IPS-NIHi7 (cell line): ENCODE measurements at regions not wholly inside any gene's neighbourhood (a gene's known extent, or its start where the extent isn't known, plus 50 kb on each side); places are given as distances from the start of the nearest gene placed in this dataset.
"Not testable (repeated sequence)": the region's sequence is repeated elsewhere in the genome, so short reads cannot be mapped to it uniquely, and the experiment has no call there.

ENCODE experiments used
- DNase-seq: peaks from one replicate; pipeline ENCODE4 v3.0.0; 2012; ENCODE audit warnings: mixed read lengths; ENCODE audit errors: extremely low spot score

DNA sequence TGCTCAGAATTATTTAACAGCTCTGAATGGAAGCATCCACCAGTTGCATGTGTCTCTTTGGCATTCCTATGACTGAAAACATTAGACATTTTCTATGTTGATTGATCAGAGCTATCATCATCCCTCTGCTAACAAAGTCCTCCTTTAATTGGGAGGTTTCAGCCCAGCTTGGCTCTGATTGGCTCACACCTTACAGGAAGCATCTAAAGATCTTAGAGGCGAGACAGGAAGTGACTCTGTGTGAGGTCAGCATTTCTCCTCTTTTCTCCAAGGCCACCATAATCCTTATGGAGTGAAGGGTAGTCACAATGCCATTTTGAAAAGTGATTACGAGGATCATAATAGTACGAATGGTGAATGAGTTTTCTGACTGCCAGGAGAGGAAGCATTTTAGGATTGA is 260.8 kb downstream of the MIAT start:
- no peak for DNase-seq

DNA sequence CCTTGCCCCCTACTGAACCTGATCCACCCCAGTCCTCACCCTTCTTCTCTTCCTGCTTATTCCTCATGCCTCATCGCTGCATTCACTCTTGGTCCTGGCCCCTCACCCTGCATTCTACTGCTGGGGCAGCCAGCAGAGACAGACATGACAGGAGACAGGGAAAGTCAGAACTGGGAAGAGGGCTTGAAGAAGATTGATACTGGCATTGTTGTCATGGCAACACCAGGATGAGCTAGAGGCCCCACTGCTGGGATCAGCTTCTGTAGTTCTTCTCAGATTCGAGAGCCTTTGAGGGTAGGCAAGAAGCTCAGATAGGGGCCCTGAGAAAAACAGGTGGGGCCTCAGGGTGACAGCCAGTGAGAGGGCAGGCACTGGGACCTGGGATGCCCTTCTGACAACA is 264.3 kb downstream of the MIAT start:
- no peak for DNase-seq

DNA sequence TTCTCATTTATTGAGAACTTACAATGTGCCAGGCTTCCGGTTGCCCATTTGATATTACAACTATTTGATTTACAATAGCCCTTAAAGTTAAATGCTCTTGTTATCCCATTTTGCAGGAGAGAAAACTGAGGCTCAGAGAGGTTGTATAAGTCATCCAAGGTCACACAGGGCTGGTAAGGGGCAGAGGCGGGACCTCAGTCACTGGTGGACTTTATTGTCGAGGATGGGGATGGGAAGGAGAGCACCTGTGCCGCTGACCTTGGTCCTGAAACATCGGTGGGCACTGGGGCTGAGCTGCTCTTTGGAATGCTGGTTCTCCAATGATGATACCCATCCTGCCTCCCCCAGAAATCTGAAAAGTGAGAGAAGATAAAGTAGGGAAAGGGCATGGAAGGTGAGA is 265.4 kb downstream of the MIAT start:
- DNase-seq = peak; percentile 83

DNA sequence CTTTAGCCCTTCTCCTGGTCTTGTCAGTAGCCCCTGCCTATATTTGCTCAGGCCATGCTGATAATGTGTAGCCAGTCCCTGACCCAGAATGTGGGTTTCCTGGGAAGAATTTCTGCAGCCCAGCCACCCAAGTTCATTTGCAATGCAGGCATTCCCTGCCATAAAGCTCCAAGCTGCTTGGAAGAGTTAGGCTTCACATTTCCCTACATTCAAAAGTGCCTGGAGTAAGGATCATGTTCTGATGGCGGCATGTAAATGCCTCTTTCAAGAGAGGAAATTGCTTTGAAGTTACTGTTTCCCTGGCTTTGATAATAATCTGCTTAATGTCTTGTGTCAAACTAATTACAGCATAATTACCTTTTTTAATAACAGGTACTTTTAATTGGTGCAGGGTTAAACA is 266.1 kb downstream of the MIAT start:
- DNase-seq = peak; percentile 41

DNA sequence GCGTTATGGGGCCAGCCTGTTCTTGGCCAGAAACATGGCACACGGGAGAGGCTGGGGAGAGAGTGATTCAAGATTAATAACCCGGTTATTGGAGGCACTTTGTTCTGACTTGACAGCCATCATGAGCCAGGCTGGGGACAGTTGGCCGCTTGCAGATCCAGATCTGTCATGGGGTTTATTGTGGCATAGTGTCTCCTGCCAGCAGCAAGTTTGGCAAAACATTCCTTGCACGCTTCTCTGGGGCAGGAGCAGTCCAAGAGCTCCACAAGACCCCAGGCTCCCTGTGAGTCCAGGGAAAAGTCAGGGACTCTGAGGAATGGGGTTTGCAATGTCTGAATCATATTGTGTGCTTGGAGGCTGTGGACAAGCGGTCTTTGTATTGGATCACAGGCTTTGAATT is 270.4 kb downstream of the MIAT start:
- DNase-seq = no peak

DNA sequence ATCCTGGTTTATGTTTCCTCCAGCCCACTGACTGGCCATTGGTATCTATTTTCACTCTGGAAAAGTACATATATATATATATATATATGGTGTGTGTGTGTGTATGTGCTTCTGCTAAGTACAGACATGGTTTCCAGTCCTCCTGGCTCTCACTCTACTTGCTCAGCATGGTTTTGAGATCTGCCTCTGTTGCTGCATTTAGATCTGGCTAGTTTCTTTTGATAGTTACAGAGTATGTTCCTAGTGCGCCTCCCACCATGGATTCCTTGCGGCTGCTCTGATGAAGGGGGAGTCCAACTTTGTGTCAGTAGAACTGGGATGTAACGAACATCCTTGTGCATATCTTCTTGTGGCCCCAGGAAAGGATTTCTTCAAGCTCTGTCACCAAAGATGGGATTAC is 274.1 kb downstream of the MIAT start:
- DNase-seq = no peak

DNA sequence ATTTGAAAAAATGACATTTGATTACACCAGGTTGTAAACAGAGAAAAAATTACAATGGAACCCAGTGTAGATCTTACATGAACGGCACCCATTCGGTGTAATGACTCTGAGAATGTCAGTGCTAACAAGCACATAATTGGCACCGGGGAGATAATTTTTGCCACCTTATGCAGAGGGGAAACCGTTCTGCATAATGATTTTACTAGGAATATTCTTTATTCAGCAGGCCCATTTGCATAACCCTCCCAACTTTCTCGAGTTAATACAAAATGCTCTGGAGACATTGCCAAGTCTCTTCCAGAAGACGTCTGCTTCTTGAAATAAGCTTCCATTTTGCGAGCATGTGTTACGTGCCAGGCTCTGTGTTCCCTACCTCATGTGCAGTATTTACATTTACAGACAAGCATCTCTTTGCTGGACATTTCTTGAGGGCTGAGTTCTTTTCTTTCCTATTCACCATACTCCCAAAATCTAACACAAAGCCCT is 275.8 kb downstream of the MIAT start:
- DNase-seq = no peak

DNA sequence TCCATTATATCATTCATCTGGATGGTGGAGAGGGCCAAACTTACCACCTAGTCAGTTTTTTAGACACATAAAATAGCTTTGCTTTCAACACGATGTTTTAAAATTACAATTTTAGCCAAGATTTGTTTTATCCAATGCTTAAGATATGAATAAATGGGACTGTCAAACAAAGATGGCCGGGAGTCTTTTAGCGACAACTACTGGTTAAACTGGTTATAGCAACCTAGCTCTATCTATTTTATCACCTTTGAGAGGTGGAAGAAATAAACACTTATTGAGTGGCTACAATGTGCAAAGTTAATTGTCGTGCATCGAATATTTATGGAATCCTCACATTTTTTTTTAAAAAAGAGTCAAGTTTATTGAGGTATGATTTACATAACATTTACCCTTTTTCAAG is 279.8 kb downstream of the MIAT start:
- DNase-seq = no peak

DNA sequence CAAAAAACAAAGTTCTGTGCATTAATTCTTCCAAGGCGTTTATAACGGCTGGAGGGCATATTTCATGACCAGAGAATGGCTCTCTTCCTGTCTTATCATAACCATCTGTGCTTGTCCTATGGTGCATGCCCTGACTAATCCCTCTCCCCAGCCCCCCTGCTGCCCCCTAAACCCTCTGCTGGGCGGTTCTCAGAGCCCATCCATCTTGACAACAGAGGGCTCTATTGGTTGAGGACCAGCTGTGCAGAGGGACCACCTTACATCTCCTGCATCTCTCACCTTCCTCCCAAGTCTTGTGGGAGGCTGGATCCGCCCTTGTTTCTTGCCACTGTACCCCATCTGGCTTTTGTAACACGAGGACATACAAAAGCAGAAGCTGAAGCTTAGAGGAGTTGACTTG is 282.1 kb downstream of the MIAT start:
- DNase-seq = no peak

DNA sequence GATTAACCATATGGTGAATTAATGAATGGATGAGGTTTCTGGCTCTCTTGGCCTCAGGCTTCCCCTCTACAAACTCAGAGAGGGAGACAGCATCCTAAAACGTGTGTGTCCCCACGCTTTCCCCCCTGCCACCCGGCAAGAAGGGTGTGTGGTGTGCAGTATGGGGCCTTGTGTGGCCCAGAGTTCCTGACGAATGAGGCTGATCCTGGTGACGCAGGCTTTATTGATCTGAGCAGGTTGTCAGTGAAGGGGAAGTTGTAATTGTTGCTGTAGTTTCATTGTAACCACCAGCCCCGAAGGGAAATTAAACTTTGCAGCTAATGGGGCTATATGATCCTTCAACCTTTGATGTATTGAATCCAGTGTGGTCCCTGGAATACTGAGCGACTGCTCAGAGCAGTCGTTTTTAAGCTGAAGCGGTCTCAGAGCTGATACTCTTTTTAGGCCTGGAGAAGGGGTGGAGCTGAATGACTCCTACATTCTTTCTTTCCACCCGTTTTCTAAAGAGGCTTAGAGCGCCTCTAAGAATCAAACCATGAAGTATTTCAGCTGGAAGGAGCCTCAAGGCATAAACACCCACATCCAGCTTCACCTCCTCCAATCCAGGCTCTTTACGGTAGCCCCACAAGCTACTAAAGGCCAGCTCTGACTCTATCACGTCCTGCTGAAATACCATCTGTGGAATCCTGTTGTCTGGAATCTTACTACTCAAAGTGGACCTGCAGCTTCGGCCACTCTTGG is 284.7 kb downstream of the MIAT start:
- DNase-seq = peak; percentile 21

DNA sequence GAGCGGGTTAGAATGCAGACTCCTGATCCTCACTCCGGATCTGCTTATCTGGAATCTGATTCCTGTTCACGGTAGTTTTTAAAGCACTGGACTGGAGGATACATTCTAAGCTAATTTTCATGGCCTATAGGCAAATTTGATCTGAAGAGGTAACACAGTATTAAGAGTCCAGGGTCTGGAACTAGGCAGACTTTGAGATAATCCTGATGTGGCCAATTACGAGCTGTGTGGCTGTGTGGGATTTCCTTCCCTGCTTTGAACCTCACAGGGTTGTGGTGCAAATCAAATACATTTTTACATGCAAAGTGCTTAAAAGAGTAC is 285.2 kb downstream of the MIAT start:
- no peak for DNase-seq

DNA sequence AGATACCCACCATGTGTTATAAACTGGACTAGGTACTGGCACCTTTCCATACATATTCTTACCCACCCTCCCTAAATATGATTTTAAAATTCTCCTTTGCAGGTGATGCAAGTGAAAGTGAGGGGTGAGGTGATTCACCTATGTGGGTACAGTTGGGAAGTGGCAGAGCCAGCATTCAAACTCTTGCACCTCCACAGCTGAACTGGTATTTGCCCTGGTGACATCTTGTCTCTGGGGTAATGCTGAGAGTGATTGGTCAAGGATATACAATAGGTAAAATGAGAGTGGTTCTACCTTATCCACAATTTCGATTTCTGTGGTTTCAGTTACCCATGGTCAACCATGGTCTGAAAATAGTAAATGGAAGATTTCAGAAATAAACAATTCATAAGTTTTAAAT is 288.2 kb downstream of the MIAT start:
- no peak for DNase-seq

DNA sequence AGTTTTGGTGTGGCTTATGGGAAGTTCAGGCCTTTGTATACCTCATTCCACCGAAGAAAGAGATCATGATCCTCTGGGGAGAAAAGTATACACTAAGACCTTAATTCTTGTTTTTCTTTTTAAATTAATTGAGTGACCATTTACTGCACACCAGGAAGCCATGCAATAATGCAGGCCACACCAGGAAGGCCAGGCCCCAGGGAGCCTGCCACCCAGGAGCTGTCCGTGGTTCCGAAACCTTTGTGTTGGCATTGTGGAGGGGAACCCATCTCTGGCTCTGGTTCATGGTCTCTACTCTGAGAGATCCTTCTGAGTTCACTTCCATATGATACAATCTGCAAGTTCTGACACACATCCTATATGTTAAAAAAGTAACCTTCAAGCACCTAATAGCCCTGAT is 291.8 kb downstream of the MIAT start:
- peak; percentile 57 for DNase-seq

DNA sequence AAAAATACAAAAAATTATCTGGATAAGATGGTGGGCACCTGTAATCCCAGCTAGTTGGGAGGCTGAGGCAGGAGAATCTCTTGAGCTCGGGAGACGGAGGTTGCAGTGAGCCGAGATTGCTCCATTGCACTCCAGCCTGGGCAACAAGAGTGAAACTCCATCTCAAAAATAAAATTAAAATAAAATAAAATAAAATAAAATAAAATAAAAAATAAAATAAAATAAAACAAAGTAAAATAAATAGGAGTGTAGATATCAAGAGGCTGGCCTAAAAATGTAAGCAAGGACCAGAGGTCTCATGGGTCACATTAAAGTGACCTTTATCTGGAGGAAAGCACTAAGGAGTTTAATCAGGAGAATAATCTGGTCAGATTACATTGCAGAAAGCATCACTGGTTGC is 293.8 kb downstream of the MIAT start:
- not testable (repeated sequence) for DNase-seq

DNA sequence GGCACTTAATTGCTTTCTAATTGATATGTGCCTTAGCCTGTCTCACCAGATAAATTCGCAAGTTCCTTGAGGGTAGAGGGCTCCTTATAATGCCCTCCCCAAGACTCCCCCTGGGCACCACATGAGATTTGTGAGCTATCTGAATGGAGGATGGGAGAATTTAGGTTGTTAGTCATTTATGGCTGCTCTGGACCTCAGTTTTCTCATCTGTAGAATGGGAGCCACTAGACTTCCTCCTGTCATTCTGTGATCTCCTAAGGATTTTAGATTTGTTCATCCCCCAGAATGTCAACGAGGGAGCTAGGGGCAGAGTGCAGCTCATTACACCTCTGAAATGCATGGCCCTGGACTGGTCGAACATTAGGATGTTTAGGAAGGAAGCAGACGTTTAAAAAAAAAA is 294.6 kb downstream of the MIAT start:
- no peak for DNase-seq

DNA sequence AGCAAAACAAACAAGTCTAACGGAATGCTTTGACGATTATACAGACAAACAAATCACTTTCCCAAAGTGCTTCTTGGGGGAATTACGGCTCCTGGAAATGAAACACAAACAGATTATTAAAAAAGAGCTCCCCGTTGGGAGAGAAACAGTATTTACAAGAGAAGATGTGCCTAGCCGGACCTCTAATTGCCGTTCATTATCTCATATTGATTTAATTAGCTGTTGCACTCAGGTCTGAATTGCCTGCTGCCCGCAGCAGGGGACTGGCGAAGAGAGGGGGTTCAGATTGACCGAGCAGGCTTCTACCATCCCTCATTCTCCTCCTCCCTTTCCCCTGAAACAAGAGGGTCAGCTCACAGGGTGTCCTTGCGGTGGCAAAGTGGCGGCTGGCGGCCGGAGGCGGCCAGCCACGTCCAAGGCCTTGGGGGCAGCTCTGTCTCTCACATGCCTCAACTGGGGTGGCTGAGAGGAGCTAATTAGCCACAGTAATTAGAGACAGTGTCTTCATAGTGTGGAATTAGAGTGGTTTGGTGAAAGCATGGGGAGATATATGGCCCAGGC is 295.1 kb downstream of the MIAT start:
- peak; percentile 27 for DNase-seq

DNA sequence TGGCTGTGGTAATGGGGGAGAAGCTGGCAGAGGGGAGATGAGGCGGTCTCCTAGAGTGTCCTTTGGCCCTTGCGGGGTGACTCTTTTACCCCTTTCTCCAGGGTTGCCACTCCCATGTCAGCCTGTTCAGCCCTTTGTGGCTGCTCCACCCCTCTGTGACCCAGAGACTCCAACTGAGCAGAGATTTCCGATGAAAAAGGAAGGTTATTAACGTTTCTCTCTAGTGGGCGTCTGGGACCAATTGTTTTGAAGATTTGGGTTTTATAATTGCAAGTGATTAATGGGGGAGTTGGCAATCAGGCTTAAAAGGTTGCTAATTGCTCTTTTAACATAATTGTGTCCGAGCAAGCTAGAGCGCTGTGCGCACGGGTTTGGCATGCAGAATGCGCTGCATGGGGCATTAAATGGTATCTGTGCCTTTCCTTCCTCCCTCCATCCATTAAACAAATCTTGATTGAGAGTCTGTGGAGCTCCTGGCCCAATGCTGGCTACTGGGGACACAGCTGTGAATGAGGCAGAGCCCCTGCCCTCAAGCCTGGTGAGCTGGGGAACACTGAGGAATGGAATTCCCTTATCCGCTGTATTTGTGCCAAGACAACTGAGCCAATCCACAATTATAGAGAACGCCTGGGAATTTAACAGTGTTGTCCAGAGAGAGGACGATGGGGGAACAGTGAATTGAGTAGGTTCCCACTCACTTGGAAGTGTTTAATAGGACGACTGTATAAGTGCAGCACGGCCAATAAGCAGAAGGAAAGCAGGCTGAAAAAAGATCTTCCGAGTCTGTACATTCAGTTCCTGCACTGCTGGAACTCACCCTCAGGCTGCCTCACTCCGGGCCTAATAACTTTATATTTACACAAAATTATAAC is 295.9 kb downstream of the MIAT start:
- peak; percentile 45 for DNase-seq

DNA sequence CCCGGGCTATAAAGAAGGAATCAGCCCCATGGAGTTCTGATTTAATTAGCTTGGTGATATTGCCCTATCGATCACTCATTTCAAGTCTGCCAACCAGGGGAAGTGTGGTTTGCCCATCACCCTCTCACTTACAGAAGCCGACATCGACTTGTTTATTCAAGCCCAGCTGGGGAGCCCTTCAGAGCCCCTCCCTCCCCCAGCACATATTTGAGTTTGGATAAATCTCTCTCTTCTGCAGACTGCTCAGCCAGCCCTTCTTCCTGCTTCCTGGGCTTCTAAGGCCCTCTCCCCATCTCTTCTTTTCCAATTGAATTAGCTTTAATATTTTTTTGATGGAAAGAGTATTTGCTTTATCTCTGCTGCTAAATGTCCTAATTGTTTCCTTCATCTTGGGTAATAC is 299.0 kb downstream of the MIAT start:
- no peak for DNase-seq

DNA sequence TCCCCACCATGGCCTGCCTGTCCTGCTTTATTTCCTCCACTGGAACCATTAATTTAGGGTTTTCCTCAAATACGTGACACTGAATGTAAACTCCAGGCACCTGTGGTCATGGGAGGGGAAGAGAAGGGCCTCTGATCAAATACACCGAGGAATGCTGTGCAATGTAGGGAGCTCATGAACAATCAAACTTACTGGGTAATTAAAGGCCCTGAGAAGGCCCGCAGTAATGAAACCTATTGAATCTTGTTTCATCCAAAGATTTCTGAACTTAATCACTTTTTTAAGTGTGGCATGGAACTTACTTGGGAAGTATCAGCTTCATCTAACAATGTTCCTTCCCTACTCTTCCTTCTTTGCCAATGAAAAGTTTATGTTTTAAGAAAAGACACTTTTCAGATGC is 299.8 kb downstream of the MIAT start:
- no peak for DNase-seq

DNA sequence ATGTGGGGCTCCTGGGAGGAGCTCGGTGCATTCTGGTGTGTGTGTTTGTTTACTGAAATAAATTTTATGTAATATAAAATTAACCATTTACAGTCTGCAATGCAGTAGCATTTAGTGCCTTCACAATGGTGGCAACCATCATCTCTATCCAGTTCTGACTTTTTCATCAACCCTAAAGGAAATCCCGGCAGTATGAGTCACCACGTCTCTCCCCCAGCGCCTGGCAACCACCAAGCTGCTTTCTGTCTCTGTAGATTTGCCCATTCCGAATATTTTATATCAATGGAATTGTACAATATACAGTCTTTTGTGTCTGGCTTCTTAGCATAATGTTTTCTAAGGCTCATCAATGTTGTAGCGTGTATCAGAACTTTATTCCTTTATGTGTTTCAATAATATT is 300.5 kb downstream of the MIAT start:
- no peak for DNase-seq

DNA sequence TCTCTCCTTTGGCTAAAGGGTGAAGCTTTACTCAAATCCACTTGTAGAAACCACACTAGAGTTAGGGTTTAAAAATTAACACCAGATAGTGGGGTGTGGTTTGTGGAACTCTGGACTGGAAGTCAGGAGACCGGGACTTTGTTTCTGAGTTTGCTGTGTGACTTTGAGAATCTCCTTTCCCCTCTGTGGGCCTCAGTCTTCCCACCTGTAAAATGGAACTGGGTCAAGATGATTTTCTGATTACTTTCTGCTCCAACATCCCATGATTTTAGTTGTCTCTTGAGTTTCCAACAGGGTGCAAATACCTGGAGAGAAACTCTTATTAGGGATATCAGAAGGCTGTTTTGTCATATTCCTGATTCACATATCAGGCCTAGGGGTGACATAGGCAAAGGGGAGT is 301.0 kb downstream of the MIAT start:
- no peak for DNase-seq

DNA sequence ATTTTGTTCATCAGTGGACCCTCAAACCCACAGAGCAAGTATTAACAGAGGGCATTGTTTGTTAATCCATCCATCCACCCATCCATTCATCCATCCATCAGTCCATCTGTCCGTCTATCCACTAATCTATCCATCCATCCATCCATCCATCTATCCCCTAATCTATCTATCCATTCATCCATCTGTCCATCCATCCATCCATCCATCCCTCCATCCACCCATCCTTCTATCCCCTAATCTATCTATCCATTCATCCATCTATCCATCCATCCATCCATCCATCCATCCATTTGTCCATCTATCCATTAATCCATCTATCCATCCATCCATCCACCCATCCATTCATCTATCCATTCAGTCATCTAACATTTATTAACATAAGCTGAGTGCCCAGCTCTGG is 307.3 kb downstream of the MIAT start:
- no peak for DNase-seq

DNA sequence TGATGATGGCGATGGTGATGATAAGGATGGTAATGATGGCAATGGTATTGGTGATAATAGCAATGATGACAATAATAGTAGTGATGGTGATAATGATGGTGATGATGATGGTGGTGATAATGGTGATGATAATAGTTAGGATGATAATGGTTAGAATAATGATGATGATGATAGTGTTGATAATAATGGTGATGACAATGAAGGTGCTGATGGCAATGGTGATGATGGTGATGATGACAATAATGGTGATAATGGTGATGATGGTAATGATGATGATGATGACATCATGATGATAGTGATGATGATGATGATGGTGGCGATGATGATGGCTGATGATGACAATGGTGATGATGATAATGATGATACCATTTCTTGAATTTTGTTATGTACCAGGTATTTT is 309.9 kb downstream of the MIAT start:
- DNase-seq = no peak
